ENCODE measurements at regions not wholly inside any gene's neighbourhood (a gene's known extent, or its start where the extent isn't known, plus 50 kb on each side); places are given as distances from the start of the nearest gene placed in this dataset.

DNA sequence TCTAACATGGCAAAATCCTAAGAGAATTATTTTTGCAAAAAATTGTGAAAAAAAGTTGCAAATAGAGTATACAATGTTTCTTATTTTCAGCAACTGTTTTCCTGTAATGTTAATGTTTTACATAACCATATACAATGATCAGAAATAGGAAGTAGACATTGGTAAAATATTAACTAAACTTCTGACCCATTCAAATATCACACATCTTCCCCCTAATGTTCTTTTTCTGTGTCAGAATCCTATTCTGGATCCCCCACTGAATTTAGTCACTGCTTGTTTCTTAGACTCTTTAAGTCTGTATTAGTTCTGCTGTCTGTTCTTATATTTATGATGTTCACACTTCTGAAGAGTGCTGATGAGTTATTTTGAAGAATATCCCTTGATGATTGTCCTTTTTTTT, 62.0 kb downstream of the HFE start:
- no peak overlapping the region for H3K27ac ChIP-seq (ENCODE audit: low read depth in 1 of 3, low read length in 2 of 3)
- H3K4me3 ChIP-seq (ENCODE audit: low read depth in 1 of 3, low read length in 3 of 3): no peak overlapping the region
- H3K4me1 ChIP-seq (ENCODE audit: control insufficient read depth in 3 of 3, insufficient read depth in 2 of 3, low read depth in 1 of 3, low read length in 2 of 3): no peaks in the 10 kb centered on the region
- H3K27me3 ChIP-seq (ENCODE audit: control insufficient read depth in 3 of 3, insufficient read depth in 3 of 3, low read length in 3 of 3): no peaks in the 10 kb centered on the region
- H3K36me3 ChIP-seq (ENCODE audit: control insufficient read depth in 3 of 3, insufficient read depth in 2 of 3, low read depth in 1 of 3, low read length in 3 of 3): no peaks in the 10 kb centered on the region
- FAIRE-seq: no peak
- no peak for DNase-seq
- no peaks in the 10 kb centered on the region for H3K9me3 ChIP-seq (ENCODE audit: control insufficient read depth in 2 of 2, insufficient read depth in 1 of 2, low read depth in 1 of 2, low read length in 1 of 2)

DNA sequence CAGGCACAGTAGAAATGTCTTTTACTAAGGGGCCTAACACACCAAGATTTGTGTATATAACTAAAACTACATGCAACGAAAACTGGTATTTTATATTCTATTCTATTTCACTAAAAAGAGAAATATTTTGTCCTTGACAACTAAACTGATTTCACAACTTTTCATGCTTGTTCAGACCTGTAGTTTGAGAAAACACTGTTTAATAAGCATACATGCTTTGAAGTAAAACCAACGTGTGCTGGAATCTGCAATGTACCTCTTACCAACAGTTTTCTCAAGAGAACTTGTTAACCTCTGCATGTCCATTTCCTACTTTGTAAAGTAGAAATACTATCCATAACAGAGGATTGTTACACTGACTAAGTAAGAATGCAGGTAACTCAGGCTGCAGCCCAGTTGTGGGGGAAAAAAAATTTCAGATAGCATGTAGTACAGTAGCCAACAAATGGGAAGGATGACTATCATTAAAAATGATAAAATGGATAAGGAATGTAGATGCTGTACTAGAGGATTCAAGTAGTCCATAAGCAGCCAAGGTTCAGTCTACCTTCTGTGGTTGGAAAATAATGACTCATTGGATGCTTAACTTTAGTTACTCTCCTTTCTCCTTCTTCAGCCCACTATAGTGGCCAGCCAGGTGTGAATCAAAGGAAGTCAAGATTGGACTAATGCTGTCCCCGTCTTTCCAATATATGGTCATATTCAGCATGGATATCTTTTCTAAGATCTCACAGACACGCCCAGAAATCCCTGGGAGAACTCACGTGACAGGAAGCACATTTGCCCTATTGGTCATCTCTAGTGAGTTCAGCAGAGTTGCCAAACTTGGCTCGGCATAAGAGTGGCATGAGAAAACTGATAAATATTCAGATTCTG, 65.2 kb downstream of the HFE start:
- Histone ChIP-seq H3K4me3 (ENCODE audit: low read depth in 1 of 3, low read length in 3 of 3) (no peak overlapping the region), H3K27ac (ENCODE audit: low read depth in 1 of 3, low read length in 2 of 3) (no peak overlapping the region), H3K9me3 (ENCODE audit: control insufficient read depth in 2 of 2, insufficient read depth in 1 of 2, low read depth in 1 of 2, low read length in 1 of 2) (no peaks in the 10 kb centered on the region), H3K4me1 (ENCODE audit: control insufficient read depth in 3 of 3, insufficient read depth in 2 of 3, low read depth in 1 of 3, low read length in 2 of 3) (no peaks in the 10 kb centered on the region), H3K36me3 (ENCODE audit: control insufficient read depth in 3 of 3, insufficient read depth in 2 of 3, low read depth in 1 of 3, low read length in 3 of 3) (no peaks in the 10 kb centered on the region), H3K27me3 (ENCODE audit: control insufficient read depth in 3 of 3, insufficient read depth in 3 of 3, low read length in 3 of 3) (no peaks in the 10 kb centered on the region)
- no peak for FAIRE-seq
- 65 to 78% (median 73%) methylated on average over 6 of the region's 6 CpGs for WGBS, 3 donors
- DNase-seq: peak in 1 of 2 donors; percentile 19

DNA sequence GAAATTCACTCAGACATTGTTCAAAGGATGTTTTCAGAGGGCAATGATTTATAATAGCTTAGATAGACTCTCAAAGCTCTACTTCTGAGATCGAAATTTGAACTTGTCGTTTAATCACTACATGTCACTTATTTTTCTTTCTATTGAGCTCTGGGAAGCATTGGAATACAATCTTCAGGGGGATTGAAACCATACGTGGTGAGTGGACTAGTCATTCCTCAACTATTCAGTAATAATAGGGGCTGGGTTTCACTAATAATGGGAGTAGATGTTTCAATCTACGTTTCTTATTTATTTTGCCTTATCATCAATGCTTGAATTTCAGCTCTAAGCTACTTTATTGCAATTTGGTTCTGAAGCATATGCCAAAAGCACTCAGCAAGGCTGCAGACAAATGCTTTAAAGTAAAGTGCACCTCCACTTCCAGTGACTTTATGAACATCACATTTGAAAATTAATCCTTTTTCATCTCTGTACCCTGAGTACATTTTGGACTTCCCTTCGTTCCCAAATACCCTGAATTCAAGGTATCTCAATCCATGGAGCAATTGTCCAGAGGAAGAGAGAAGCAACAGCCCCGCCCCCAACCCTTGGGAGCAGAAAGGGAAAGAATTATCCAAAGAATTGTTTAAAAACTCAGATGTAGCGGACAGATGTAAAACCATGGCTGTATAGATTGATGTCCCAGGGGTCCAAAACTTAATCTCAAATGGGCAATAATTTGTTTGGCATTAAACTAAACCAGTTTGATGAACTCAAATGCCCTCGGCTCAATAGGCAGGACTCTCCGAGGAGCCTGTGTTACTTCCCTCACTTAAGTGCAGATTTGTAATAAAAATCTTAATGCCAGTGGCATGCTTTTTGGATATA, 68.1 kb downstream of the HFE start:
- FAIRE-seq (no peak), DNase-seq (peak; percentile 56 to 69)
- no peaks in the 10 kb centered on the region for H3K27me3 ChIP-seq (ENCODE audit: control insufficient read depth in 3 of 3, insufficient read depth in 3 of 3, low read length in 3 of 3)
- H3K4me1 ChIP-seq (ENCODE audit: control insufficient read depth in 3 of 3, insufficient read depth in 2 of 3, low read depth in 1 of 3, low read length in 2 of 3): peaks cover 0 to 4% (median 2%) of the 10 kb centered on the region in 3 donors
- H3K4me3 ChIP-seq (ENCODE audit: low read depth in 1 of 3, low read length in 3 of 3): peak overlapping the region; percentile 12 to 90 (median 67)
- H3K36me3 ChIP-seq (ENCODE audit: control insufficient read depth in 3 of 3, insufficient read depth in 2 of 3, low read depth in 1 of 3, low read length in 3 of 3): no peaks in the 10 kb centered on the region
- no peaks in the 10 kb centered on the region for H3K9me3 ChIP-seq (ENCODE audit: control insufficient read depth in 2 of 2, insufficient read depth in 1 of 2, low read depth in 1 of 2, low read length in 1 of 2)
- WGBS, 3 donors: 26 to 28% (median 28%) methylated on average over 9 of the region's 9 CpGs
- H3K27ac ChIP-seq (ENCODE audit: low read depth in 1 of 3, low read length in 2 of 3): peak overlapping the region; percentile 94 to 97 (median 96)

DNA sequence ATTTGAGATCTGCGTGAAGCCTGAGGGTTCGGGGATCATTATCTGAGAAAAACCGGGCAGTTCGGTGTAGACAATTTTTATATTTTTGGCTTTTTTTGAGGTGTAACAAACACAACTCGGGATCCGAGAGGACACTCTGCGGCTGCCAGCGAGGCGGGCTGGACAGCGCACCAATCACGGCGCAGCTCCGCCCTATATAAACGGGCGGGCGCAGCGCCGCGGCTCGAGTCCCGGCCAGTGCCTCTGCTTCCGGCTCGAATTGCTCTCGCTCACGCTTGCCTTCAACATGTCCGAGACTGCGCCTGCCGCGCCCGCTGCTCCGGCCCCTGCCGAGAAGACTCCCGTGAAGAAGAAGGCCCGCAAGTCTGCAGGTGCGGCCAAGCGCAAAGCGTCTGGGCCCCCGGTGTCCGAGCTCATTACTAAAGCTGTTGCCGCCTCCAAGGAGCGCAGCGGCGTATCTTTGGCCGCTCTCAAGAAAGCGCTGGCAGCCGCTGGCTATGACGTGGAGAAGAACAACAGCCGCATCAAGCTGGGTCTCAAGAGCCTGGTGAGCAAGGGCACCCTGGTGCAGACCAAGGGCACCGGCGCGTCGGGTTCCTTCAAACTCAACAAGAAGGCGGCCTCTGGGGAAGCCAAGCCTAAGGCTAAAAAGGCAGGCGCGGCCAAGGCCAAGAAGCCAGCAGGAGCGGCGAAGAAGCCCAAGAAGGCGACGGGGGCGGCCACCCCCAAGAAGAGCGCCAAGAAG, 69.0 kb downstream of the HFE start:
- Histone ChIP-seq H3K27ac (ENCODE audit: low read depth in 1 of 3, low read length in 2 of 3) (peak overlapping the region; percentile 94 to 97 (median 96)), H3K9me3 (ENCODE audit: control insufficient read depth in 2 of 2, insufficient read depth in 1 of 2, low read depth in 1 of 2, low read length in 1 of 2) (no peaks in the 10 kb centered on the region), H3K4me1 (ENCODE audit: control insufficient read depth in 3 of 3, insufficient read depth in 2 of 3, low read depth in 1 of 3, low read length in 2 of 3) (peaks cover 0 to 4% (median 2%) of the 10 kb centered on the region in 3 donors), H3K36me3 (ENCODE audit: control insufficient read depth in 3 of 3, insufficient read depth in 2 of 3, low read depth in 1 of 3, low read length in 3 of 3) (no peaks in the 10 kb centered on the region), H3K4me3 (ENCODE audit: low read depth in 1 of 3, low read length in 3 of 3) (peak overlapping the region; percentile 67 to 92 (median 90)), H3K27me3 (ENCODE audit: control insufficient read depth in 3 of 3, insufficient read depth in 3 of 3, low read length in 3 of 3) (no peaks in the 10 kb centered on the region)
- FAIRE-seq (no peak), DNase-seq (peak; percentile 91 to 98)
- 0 to 1% (median 0%) methylated on average over 60 to 61 of the region's 61 CpGs for WGBS, 3 donors

DNA sequence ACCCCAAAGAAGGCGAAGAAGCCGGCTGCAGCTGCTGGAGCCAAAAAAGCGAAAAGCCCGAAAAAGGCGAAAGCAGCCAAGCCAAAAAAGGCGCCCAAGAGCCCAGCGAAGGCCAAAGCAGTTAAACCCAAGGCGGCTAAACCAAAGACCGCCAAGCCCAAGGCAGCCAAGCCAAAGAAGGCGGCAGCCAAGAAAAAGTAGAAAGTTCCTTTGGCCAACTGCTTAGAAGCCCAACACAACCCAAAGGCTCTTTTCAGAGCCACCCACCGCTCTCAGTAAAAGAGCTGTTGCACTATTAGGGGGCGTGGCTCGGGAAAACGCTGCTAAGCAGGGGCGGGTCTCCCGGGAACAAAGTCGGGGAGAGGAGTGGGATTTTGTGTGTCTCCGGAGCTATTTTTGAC, 69.6 kb downstream of the HFE start:
- H3K27ac ChIP-seq (ENCODE audit: low read depth in 1 of 3, low read length in 2 of 3): peak overlapping the region; percentile 94 to 97 (median 96)
- peaks cover 0 to 4% (median 2%) of the 10 kb centered on the region in 3 donors for H3K4me1 ChIP-seq (ENCODE audit: control insufficient read depth in 3 of 3, insufficient read depth in 2 of 3, low read depth in 1 of 3, low read length in 2 of 3)
- DNase-seq: peak in 1 of 2 donors; percentile 66
- H3K9me3 ChIP-seq (ENCODE audit: control insufficient read depth in 2 of 2, insufficient read depth in 1 of 2, low read depth in 1 of 2, low read length in 1 of 2): no peaks in the 10 kb centered on the region
- FAIRE-seq: no peak
- whole genome bisulfite sequencing, 3 donors: 0% methylated on average over 18 of the region's 18 CpGs
- H3K4me3 ChIP-seq (ENCODE audit: low read depth in 1 of 3, low read length in 3 of 3): peak overlapping the region; percentile 67 to 92 (median 90)
- H3K36me3 ChIP-seq (ENCODE audit: control insufficient read depth in 3 of 3, insufficient read depth in 2 of 3, low read depth in 1 of 3, low read length in 3 of 3): no peaks in the 10 kb centered on the region
- H3K27me3 ChIP-seq (ENCODE audit: control insufficient read depth in 3 of 3, insufficient read depth in 3 of 3, low read length in 3 of 3): no peaks in the 10 kb centered on the region

DNA sequence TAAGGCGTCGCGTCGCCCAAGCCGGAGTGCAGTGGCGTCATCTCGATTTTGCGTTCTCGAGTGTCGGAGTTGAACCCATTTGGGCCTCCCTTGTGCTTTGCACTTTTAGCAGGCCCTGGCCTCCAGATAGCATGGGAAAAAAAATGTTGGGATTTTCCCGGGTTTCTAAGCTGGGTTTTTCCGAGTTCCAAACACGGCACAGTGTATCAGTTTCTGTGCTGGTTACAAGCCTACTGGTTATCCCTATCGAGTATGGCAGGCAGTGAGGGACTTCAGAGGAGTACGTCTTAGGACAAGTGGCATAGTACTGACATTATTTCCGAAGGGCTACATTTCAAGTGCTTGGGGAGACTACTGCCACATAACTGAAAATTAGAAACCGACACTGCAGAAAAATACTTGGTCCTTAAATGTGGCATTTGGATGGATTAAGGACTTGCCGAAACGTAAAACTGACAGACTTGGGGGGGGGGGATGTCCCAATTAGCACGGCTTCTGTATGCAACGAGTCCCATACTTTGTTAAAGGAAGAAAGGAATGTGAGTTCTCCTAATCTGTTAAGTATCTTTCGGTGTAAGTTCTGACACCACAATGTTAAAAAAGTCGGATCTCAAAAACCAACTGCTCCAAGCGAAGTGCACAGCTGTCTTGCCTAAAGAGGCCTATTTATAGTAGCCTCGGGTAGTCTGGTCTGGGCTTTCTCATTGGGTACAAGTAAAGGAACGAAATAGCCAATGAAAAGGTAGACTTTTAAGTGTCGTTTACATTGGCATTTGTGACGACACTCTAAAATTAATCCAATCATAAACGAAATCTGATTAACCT, 70.2 kb downstream of the HFE start:
- Histone ChIP-seq H3K27me3 (ENCODE audit: control insufficient read depth in 3 of 3, insufficient read depth in 3 of 3, low read length in 3 of 3) (no peaks in the 10 kb centered on the region), H3K9me3 (ENCODE audit: control insufficient read depth in 2 of 2, insufficient read depth in 1 of 2, low read depth in 1 of 2, low read length in 1 of 2) (no peaks in the 10 kb centered on the region), H3K4me3 (ENCODE audit: low read depth in 1 of 3, low read length in 3 of 3) (peak overlapping the region; percentile 67 to 92 (median 90)), H3K27ac (ENCODE audit: low read depth in 1 of 3, low read length in 2 of 3) (peak overlapping the region; percentile 94 to 97 (median 96)), H3K4me1 (ENCODE audit: control insufficient read depth in 3 of 3, insufficient read depth in 2 of 3, low read depth in 1 of 3, low read length in 2 of 3) (peaks cover 0 to 4% (median 2%) of the 10 kb centered on the region in 3 donors), H3K36me3 (ENCODE audit: control insufficient read depth in 3 of 3, insufficient read depth in 2 of 3, low read depth in 1 of 3, low read length in 3 of 3) (peaks cover 0 to 1% (median 0%) of the 10 kb centered on the region in 3 donors)
- peak; percentile 96 to 98 for DNase-seq
- 0 to 1% (median 0%) methylated on average over 29 of the region's 29 CpGs for WGBS, 3 donors
- no peak for FAIRE-seq

DNA sequence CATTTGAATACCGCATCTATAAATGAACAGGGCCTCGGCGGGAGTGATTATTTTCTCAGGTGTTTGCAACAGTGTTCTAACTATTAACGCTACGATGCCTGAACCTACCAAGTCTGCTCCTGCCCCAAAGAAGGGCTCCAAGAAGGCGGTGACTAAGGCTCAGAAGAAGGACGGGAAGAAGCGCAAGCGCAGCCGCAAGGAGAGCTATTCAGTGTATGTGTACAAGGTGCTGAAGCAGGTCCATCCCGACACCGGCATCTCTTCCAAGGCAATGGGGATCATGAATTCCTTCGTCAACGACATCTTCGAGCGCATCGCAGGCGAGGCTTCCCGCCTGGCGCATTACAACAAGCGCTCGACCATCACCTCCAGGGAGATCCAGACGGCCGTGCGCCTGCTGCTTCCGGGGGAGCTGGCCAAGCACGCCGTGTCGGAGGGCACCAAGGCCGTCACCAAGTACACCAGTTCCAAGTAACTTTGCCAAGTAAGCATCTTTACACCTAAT, 70.9 kb downstream of the HFE start:
- FAIRE-seq: no peak
- Histone ChIP-seq H3K4me3 (ENCODE audit: low read depth in 1 of 3, low read length in 3 of 3) (peak overlapping the region; percentile 53 to 67 (median 53)), H3K27ac (ENCODE audit: low read depth in 1 of 3, low read length in 2 of 3) (peak overlapping the region; percentile 90 to 96 (median 95)), H3K9me3 (ENCODE audit: control insufficient read depth in 2 of 2, insufficient read depth in 1 of 2, low read depth in 1 of 2, low read length in 1 of 2) (no peaks in the 10 kb centered on the region), H3K4me1 (ENCODE audit: control insufficient read depth in 3 of 3, insufficient read depth in 2 of 3, low read depth in 1 of 3, low read length in 2 of 3) (peaks cover 0 to 4% (median 2%) of the 10 kb centered on the region in 3 donors), H3K36me3 (ENCODE audit: control insufficient read depth in 3 of 3, insufficient read depth in 2 of 3, low read depth in 1 of 3, low read length in 3 of 3) (peaks cover 0 to 6% (median 0%) of the 10 kb centered on the region in 3 donors), H3K27me3 (ENCODE audit: control insufficient read depth in 3 of 3, insufficient read depth in 3 of 3, low read length in 3 of 3) (no peaks in the 10 kb centered on the region)
- no peak for DNase-seq
- WGBS, 3 donors: 0% methylated on average over 30 of the region's 30 CpGs

All from small intestine (tissue), 7 donors.